NOMO-1 treated with DMSO at 0.1 percent for 48 hours (cell line): ENCODE measurements at regions not wholly inside any gene's neighbourhood (a gene's known extent, or its start where the extent isn't known, plus 50 kb on each side); places are given as distances from the start of the nearest gene placed in this dataset.
"Not testable (repeated sequence)": the region's sequence is repeated elsewhere in the genome, so short reads cannot be mapped to it uniquely, and the experiment has no call there.

ENCODE experiments used
- DNase-seq: peaks from one replicate; lab custom pipeline; 2025; ENCODE audit not compliant: unreplicated experiment; lab: John Stamatoyannopoulos, UW

- DNase-seq = no peak
These were observed 1252.2 kb downstream of the REEP3 start for GRCh38 chr10:64773357-64773756.

- DNase-seq = not testable (repeated sequence)
These were observed 1263.2 kb downstream of the REEP3 start for GRCh38 chr10:64784451-64784850.

GRCh38 chr10:64785816-64786215 is 1264.6 kb downstream of the REEP3 start:
- DNase-seq = no peak

GRCh38 chr10:64786989-64787388 is 1265.8 kb downstream of the REEP3 start:
- DNase-seq = no peak

GRCh38 chr10:64795847-64796246 is 1274.6 kb downstream of the REEP3 start:
- no peak for DNase-seq

GRCh38 chr10:64798297-64798696 is 1277.1 kb downstream of the REEP3 start:
- DNase-seq = no peak

GRCh38 chr10:64808233-64808632 is 1287.0 kb downstream of the REEP3 start:
- DNase-seq = not testable (repeated sequence)

GRCh38 chr10:64810046-64810445 is 1288.8 kb downstream of the REEP3 start:
- not testable (repeated sequence) for DNase-seq

GRCh38 chr10:64813391-64813790 is 1292.2 kb downstream of the REEP3 start:
- no peak for DNase-seq

- no peak for DNase-seq
These were observed 1293.0 kb downstream of the REEP3 start for GRCh38 chr10:64814201-64814600.

- DNase-seq = no peak
These were observed 1308.7 kb downstream of the REEP3 start for GRCh38 chr10:64829888-64830412.

GRCh38 chr10:64830869-64831268 is 1309.7 kb downstream of the REEP3 start:
- DNase-seq = no peak

GRCh38 chr10:64840341-64840740 is 1319.1 kb downstream of the REEP3 start:
- no peak for DNase-seq

GRCh38 chr10:64846700-64847099 is 1325.5 kb downstream of the REEP3 start:
- no peak for DNase-seq

- no peak for DNase-seq
These were observed 1334.7 kb downstream of the REEP3 start for GRCh38 chr10:64855941-64856340.

- DNase-seq = no peak
These were observed 1338.7 kb downstream of the REEP3 start for GRCh38 chr10:64859911-64860310.

- no peak for DNase-seq
These were observed 1342.6 kb downstream of the REEP3 start for GRCh38 chr10:64863836-64864235.

GRCh38 chr10:64867501-64867962 is 1346.3 kb downstream of the REEP3 start:
- no peak for DNase-seq

GRCh38 chr10:64873088-64873487 is 1351.9 kb downstream of the REEP3 start:
- DNase-seq = no peak

- no peak for DNase-seq
These were observed 1352.8 kb downstream of the REEP3 start for GRCh38 chr10:64873959-64874358.

- no peak for DNase-seq
These were observed 1359.3 kb downstream of the REEP3 start for GRCh38 chr10:64880546-64880945.

- no peak for DNase-seq
These were observed 1360.1 kb downstream of the REEP3 start for GRCh38 chr10:64881257-64881656.

GRCh38 chr10:64896582-64896981 is 1375.4 kb downstream of the REEP3 start:
- no peak for DNase-seq
